ENCODE measurements at regions not wholly inside any gene's neighbourhood (a gene's known extent, or its start where the extent isn't known, plus 50 kb on each side); places are given as distances from the start of the nearest gene placed in this dataset.

DNA sequence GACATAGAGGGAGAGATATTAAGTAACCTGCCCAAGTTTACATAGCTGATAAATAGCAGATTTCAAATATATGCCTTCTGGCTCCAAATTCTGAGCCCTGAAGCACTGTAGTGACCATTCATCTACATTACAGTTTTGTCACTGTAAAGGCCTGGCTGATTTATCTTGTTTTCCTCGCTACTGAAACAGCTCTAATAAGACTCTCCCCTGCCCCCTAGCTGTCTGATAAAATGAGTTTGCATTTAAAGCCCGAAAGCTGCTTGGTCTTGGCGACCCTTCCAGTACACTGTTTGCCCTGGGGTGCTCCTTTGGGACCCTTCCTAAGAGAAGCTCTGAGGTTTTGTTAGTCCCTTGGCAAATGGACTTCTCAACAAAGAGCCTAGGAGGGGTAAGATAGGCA lies 59.7 kb upstream of the RAB11FIP2 start:
- no peak for DNase-seq

- DNase-seq, result no peak
Observed at GRCh38 chr10:118102121-118102520, 55.4 kb upstream of the RAB11FIP2 start.

DNA sequence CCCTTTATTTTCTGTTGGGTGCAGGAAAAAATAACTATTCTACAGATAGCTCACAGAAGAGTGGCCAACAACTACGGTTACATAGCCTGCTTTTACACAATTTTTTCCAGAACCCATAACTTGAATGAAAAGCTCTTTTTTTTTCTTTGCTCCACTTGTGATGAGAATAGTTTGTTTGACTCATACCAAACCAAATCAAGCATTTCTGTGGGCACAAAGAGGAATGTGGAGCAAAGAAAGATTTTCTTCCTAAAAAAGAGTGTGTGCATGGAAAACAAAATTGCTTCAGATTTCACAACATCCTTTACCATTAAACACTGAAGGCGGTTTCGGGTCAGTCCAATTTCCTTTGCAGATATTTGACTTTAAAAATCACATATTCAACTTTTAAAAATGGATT lies 54.8 kb upstream of the RAB11FIP2 start:
- DNase-seq, result no peak
